ENCODE measurements at regions not wholly inside any gene's neighbourhood (a gene's known extent, or its start where the extent isn't known, plus 50 kb on each side); places are given as distances from the start of the nearest gene placed in this dataset.

DNA sequence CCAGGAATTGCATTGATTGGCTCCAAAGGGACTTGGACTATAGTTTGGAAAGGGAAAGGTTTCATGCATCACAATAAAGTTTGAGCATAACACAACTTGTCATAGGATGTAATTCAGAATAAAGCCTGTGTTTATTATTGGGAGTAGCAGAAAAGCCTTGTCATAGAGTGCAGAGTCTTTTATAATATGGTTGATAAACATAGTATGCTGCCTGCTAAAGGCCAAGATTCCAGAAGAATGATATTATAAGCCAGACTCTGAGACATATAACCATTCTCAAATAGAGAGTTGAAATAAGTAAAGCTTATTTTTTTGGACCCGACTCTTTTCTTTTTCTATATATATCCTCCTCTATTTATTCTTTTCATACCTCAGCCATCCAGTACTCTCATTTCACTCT, 207.3 kb downstream of the LRIG3 start:
- TF ChIP-seq REST (IDR thresholded peaks at IDR 0.05; ENCODE audit: insufficient read depth in 1 of 2, low read depth in 2 of 2, low read length in 1 of 2): no peak
- TF ChIP-seq POLR2AphosphoS5 (IDR thresholded peaks at IDR 0.05; ENCODE audit: low read depth, low read length): no peak
- TF ChIP-seq, protein P1, sequence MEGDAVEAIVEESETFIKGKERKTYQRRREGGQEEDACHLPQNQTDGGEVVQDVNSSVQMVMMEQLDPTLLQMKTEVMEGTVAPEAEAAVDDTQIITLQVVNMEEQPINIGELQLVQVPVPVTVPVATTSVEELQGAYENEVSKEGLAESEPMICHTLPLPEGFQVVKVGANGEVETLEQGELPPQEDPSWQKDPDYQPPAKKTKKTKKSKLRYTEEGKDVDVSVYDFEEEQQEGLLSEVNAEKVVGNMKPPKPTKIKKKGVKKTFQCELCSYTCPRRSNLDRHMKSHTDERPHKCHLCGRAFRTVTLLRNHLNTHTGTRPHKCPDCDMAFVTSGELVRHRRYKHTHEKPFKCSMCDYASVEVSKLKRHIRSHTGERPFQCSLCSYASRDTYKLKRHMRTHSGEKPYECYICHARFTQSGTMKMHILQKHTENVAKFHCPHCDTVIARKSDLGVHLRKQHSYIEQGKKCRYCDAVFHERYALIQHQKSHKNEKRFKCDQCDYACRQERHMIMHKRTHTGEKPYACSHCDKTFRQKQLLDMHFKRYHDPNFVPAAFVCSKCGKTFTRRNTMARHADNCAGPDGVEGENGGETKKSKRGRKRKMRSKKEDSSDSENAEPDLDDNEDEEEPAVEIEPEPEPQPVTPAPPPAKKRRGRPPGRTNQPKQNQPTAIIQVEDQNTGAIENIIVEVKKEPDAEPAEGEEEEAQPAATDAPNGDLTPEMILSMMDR (IDR thresholded peaks at IDR 0.05): no peak

Measured in Panc1 (cell line).